Lung (tissue), 11 donors: ENCODE measurements at regions not wholly inside any gene's neighbourhood (a gene's known extent, or its start where the extent isn't known, plus 50 kb on each side); places are given as distances from the start of the nearest gene placed in this dataset.

Experiments used
- ATAC-seq: fragments of 200-7000 bp; cut with Tn5 transposase; one replicate; pipeline ENCODE4 v1.9.1; 2020; ENCODE audit warnings: moderate number of reproducible peaks; ENCODE audit not compliant: insufficient read depth, low FRiP score
- DNase-seq, 3 donors: peaks; one replicate each; pipeline ENCODE4 v3.0.0-alpha.2; 2013 to 2017
- H3K27ac ChIP-seq, 2 donors: one replicate each; pipeline ENCODE4 v1.5.1; 2013; ENCODE audit warnings: mild to moderate bottlenecking in 2 of 2, moderate library complexity in 2 of 2, control low read depth in 1 of 2, inconsistent platforms in 1 of 2, low read depth in 1 of 2, low read length in 1 of 2
- H3K27me3 ChIP-seq, 3 donors: one replicate each; pipeline ENCODE4 v1.5.1; 2013; ENCODE audit warnings: low read length in 2 of 3; ENCODE audit not compliant: control insufficient read depth in 3 of 3, insufficient read depth in 3 of 3
- H3K36me3 ChIP-seq, 4 donors: one replicate each; pipeline ENCODE4 v1.5.1; 2013; ENCODE audit warnings: low read length in 4 of 4, mild to moderate bottlenecking in 1 of 4, moderate library complexity in 1 of 4; ENCODE audit not compliant: control insufficient read depth in 4 of 4, insufficient read depth in 4 of 4
- H3K4me1 ChIP-seq, 5 donors: one replicate each; pipeline ENCODE4 v1.5.1; 2013; ENCODE audit warnings: low read length in 5 of 5, mild to moderate bottlenecking in 2 of 5, moderate library complexity in 1 of 5; ENCODE audit not compliant: control insufficient read depth in 5 of 5, insufficient read depth in 5 of 5
- H3K4me3 ChIP-seq: one replicate; pipeline ENCODE4 v1.5.1; 2013; ENCODE audit warnings: mild to moderate bottlenecking, control low read depth, moderate library complexity
- H3K9ac ChIP-seq, 2 donors: one replicate each; pipeline ENCODE4 v1.5.1; 2013; ENCODE audit warnings: low read length in 2 of 2, control low read depth in 1 of 2; ENCODE audit not compliant: insufficient read depth in 1 of 2
- H3K9me3 ChIP-seq, 4 donors: one replicate each; pipeline ENCODE4 v1.5.1; 2013; ENCODE audit warnings: low read length in 3 of 4, mild to moderate bottlenecking in 1 of 4, moderate library complexity in 1 of 4; ENCODE audit not compliant: control insufficient read depth in 4 of 4, insufficient read depth in 3 of 4
- CTCF ChIP-seq: IDR thresholded peaks from 2 replicates; pipeline ENCODE4 v1.5.1; 2012; ENCODE audit warnings: mild to moderate bottlenecking; ENCODE audit errors: control extremely low read depth, extremely low read depth
- WGBS, 2 donors: extraction: QIAGEN DNeasy Blood & Tissue Kit; methylation state at CpG; one replicate each; pipeline ENCODE4 v1.1.7; 2013; 5-methylcytosine and 5-hydroxymethylcytosine counted together
- donor health status: control.
- donor health status: control.
- donor health status: Bipolar disorder and iron deficiency.
- donor health status: healthy.
- donor health status: DM: yes; HTN: yes; CAD: no.

- no peaks in the 10 kb centered on the region for H3K4me1 ChIP-seq
- no peaks in the 10 kb centered on the region for H3K9me3 ChIP-seq
- no peaks in the 10 kb centered on the region for H3K27me3 ChIP-seq
- no peaks in the 10 kb centered on the region for H3K36me3 ChIP-seq
- 47 to 63% methylated on average over 4 of the region's 4 CpGs for WGBS, 2 donors
- no peak for DNase-seq
- ATAC-seq = no peak
- TF ChIP-seq CTCF = no peak
- no peak overlapping the region for H3K27ac ChIP-seq
- no peak overlapping the region for H3K4me3 ChIP-seq
- H3K9ac ChIP-seq = no peak overlapping the region
Measured at GRCh38 chr18:2197946-2198345, 373.4 kb downstream of the METTL4 start.

GRCh38 chr18:2199060-2199459 lies 372.2 kb downstream of the METTL4 start:
- Histone ChIP-seq H3K9me3 (no peaks in the 10 kb centered on the region), H3K27ac (no peak overlapping the region), H3K27me3 (no peaks in the 10 kb centered on the region), H3K9ac (no peak overlapping the region), H3K4me1 (no peaks in the 10 kb centered on the region), H3K36me3 (no peaks in the 10 kb centered on the region), H3K4me3 (no peak overlapping the region)
- 90% methylated on average over 2 of the region's 2 CpGs for WGBS, 2 donors
- TF ChIP-seq CTCF = no peak
- DNase-seq = no peak
- no peak for ATAC-seq

- no peak overlapping the region for H3K9ac ChIP-seq
- H3K9me3 ChIP-seq = peaks cover 0 to 2% (median 0%) of the 10 kb centered on the region in 4 donors
- H3K4me3 ChIP-seq = no peak overlapping the region
- H3K27me3 ChIP-seq = no peaks in the 10 kb centered on the region
- H3K36me3 ChIP-seq = no peaks in the 10 kb centered on the region
- 96% methylated on average over 2 of the region's 2 CpGs for WGBS, 2 donors
- no peak for TF ChIP-seq CTCF
- no peak for ATAC-seq
- H3K4me1 ChIP-seq = no peaks in the 10 kb centered on the region
- DNase-seq = no peak
- H3K27ac ChIP-seq = no peak overlapping the region
Measured at GRCh38 chr18:2201036-2201600, 370.2 kb downstream of the METTL4 start.

- no peak overlapping the region for H3K4me3 ChIP-seq
- H3K27ac ChIP-seq = no peak overlapping the region
- no peaks in the 10 kb centered on the region for H3K36me3 ChIP-seq
- no peak overlapping the region for H3K9ac ChIP-seq
- WGBS, 2 donors = 64 to 91% methylated on average over 2 of the region's 2 CpGs
- no peak for ATAC-seq
- no peak for DNase-seq
- TF ChIP-seq CTCF = no peak
- no peaks in the 10 kb centered on the region for H3K27me3 ChIP-seq
- H3K9me3 ChIP-seq = peaks cover 0 to 2% (median 0%) of the 10 kb centered on the region in 4 donors
- H3K4me1 ChIP-seq = no peaks in the 10 kb centered on the region
Measured at GRCh38 chr18:2204736-2205135, 366.6 kb downstream of the METTL4 start.
